ENCODE measurements at regions not wholly inside any gene's neighbourhood (a gene's known extent, or its start where the extent isn't known, plus 50 kb on each side); places are given as distances from the start of the nearest gene placed in this dataset.
A peak's percentile ranks its signal among the peaks of the same experiment; 100 is the strongest.
"Not testable (repeated sequence)": the region's sequence is repeated elsewhere in the genome, so short reads cannot be mapped to it uniquely, and the experiment has no call there.

DNA sequence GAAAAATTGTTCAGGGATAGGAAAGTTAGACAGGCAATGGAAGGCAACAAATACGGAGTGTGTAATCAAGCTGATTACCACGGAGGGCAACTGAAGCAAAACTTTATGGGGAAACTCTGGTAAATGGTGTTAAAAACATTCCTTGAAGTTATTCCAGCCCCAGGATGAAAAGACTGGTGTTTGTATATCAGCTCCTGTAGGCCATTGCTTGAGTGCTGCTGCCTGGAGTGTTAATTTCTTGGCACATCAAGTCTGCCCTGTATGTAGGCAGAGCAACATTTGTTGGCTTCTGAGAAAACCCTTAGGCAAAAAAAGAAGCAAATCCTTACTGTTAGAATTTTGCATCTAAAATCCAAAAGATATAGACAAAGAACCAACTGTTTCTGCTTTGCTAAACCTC is 686.5 kb upstream of the ACO1 start:
- DNase-seq: no peak

DNA sequence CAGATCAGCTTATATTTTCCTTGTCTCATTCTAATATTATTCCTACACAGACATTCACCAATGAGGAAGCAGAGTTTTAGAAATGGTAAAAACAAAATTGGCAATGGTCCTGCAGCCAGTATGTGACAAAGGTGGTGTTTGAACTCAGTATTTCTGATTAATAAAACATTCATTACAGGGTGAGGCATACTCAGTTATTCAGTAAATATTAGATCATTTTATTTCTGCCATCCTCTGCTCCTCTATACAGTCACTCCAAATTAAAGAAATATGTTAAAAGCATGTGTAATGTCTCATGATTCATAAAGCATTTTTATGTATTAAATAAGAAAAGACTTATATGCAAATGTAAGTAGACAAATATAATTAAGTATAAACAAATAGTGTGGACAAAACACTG is 684.6 kb upstream of the ACO1 start:
- DNase-seq: no peak

DNA sequence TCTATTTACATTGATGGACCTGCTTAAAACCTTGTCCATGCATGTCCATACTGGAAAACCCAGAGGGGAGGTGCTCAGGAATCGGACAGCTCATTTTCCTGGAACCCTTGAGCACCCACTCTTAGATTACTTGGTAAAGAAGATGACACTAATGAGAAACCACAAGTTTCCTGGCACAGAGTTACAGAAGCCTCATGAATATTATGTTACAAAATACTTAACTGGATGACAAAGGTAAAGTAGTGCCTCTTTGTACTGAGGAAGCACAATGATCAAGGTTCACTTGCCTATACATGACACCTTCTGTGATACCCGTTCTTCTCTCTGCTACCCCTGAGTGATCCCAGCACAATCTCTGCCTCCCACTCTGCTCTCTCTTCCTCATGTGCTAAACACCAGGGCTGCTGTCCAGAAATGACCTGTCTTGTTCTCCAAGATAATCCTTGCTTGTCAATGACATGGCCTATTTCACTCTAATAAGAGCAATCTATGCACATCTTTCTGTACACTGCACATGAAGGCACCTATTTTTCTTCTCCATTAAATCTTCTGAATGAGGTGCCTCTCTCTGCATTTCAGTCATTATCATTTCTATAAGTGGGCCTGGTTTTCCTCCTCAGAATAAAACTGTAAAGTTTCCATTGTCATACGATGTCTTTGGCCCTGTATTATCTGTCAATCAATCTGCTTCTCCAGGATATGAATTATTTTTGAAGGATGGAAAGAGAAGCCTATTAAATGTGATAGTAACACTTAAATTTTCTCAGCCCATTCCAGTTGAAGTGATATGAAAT is 684.0 kb upstream of the ACO1 start:
- DNase-seq: no peak

DNA sequence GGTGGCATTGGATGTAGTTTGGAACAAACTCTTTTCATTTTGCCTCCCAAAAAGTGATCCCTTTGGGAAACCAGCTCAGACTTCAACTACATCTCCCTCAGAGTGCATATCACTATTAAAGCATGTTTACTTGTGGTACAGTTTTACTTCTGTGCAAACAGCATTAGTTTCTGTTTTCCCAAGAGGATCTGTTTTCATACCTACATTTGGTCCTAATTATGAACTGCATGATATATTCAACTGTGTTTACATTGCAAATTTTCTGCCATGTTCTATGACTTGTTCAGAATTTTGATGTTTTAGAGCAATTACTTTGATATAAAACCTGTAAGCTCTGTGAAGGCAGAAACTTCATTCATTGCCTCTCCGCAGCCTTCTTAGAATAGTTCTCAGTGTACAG is 681.5 kb upstream of the ACO1 start:
- no peak for DNase-seq

DNA sequence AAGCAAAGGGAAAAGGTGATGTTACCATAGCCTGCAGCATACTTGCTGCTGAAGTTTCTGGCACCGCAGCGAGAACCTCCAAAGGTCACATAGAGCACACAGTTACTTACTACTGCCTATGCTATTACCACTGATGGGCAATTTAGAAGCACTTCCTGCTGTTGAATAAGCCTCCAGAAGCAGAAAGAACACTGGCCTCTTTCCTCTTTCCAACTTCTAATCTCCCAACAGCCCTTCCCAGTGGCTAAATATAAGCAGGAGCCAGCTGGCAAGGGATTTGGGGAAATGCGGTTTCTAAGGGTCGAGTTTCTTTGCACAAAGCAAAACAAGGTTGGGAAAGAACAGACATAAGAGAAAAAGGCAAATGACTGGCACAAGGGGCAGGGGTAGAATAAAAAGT is 669.2 kb upstream of the ACO1 start:
- no peak for DNase-seq

DNA sequence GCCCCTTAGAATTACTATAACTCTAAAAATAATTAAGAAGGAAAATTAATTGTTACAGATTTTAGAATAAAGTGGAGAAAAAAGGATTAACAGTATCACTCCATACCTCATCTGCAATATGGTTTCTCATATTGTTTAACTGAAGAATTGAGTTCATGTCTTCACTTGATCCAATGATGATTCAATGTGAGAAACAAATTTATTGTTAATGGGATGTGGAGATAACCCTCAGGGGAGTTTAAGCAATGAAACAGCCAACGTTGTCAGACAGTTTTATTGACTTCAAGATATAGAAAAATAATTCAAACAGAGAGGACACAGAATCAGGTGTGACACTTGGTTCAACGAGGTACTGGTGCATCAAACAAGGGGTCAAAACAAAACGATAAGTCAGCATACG is 665.2 kb upstream of the ACO1 start:
- DNase-seq: no peak

DNA sequence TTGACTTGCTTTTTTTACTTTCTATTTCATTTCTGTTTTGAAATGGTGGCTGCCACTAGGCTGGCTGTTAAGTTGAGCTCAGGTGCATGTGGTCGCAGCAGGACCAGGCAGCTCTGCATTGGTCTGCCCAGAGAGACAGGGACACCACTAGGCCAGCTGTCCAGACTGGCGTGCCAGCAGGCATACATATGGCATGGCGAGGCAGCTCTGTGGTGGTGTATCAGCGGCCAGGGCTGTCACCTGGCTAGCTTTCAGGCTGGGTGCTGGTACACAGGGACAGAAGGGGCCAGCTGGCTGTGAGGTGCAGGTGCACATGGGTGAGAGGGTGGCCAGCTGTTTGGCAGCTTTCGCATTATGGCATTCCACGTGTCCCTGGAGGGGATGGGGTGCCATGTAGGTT is 654.0 kb upstream of the ACO1 start:
- DNase-seq: no peak

DNA sequence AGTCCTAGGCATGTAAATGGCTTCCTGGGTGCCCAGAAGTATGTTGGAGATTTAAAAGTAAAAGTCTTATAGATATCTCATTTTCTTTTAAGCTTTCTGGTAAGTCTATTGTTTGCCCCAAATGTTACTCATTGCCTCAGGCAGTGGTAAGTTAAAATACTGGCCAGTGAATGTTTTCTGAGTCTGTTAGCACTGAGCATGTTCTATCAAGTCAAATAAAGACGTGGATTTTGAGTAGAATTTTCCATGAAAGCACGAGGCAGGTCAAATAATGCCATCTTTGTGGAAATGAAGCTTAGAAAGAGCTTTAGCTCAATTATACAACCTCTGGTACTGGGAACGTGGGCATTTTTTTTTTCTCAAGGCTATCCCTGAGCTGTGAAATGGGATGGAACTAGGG is 651.3 kb upstream of the ACO1 start:
- no peak for DNase-seq

DNA sequence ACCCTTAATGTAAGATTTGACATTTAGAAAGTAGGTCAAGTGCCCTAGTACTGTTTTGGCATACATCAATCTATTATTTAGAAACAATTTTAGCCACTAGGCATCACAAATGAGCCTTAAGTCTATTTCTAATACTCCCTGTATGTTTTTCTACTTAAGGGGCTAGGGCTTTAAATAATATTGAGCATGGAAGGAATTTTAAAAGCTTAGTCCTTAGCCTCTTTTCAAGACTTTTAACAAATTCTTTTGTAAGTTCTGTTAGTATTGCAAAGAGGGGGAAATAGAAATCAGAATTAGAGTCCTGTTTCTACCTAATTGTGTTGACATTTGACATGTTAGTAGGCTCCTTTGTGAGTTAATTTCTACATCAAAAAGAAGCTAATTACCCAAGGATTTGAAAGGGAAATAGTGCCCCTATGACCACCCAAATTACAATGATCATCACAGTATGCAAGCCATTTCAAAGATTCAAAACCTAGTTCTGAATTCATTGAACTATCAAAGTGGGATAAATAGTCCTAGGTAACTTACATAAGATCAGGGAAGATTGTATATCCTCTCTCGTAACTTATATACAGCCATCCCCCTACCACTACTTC is 647.8 kb upstream of the ACO1 start:
- no peak for DNase-seq

DNA sequence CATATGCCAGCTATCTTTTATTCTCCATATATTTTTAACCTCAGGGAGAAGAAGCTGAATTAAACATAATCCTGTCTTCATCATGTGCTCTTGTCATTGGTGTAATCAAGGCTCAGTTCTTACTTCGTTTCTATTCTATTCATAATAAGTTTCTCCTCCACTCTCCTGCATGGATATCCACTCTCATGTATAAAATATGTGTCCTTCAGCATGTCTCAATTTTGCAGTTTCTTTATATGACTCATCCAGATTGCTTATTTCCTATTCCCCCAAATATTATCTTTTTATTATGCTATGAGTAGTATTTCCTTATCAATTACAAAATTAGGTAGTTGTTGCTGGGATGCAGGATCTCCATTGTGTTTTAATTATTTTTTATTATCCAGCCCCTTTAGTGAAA is 643.7 kb upstream of the ACO1 start:
- DNase-seq: no peak

DNA sequence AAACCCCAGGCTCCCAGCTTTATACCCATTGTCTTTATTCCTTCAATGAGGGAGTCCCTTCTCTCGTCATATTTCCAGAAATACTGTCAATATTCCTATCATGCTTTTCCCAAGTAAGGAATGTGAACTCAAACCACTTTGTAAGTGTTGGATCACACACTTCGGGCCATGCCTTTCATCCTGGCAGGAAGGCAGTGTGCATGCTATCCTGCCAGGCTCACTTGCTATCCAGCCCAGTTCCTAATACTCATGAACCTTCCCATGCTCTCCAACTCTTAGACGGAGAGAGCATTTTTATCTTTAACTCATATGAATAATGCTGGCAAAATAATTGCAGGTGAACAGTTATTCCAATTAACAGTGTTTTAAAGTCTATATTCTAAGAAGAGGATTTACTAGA is 639.9 kb upstream of the ACO1 start:
- no peak for DNase-seq

DNA sequence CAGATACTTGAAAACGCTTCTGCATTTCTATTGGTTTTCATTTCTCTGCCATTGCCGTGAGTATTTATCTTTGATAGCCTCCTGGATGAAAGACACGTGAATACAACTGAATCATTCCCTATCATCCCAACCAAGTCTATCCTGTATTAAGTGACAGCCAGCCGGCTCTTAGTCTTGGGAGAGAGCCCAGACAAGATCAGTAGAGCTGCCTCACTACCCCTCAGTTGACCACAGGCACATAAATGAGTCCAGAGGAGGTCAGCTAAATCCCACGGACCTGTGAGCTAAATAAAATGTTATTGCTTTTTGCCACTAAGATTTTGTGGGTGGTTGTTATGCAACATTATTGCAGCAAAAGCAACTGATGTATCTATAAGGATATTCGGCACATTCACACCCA is 639.0 kb upstream of the ACO1 start:
- DNase-seq: no peak

DNA sequence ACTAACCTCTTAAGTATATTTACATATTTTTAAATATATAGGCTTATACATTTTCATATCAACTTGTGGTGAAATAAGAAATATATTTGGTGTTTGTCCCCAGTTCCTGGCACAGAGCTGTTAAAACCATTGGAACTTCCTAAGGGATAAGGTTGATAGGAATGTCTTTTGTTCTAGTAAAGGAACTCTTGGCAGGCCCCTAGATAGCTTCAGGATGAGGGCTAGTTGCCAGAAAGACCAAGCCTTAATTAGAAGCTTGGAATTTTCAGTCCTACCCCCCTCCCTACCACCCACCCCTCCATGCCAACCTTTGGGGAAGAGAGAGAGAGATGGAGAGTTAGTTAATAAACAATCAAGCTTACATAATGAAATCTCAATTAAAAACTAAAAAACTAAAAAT is 638.6 kb upstream of the ACO1 start:
- no peak for DNase-seq

DNA sequence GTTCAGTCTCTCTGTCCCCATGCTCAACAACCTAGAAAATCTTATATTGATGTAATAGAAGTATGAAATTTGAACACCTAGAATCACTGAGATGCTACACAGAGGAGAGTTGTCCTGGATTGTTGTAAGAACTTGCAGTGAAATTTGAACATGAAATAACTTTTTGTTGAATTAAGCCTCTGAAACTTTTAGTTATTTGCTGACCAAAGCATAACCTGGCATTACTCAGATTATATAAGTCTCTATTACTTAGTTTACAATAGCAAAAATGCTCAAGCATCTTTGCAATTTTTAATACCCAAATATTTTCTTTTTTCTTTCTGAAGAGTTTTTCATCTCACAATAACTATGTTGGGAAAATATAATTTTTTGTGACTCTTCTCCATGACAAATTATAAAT is 630.7 kb upstream of the ACO1 start:
- DNase-seq: no peak

DNA sequence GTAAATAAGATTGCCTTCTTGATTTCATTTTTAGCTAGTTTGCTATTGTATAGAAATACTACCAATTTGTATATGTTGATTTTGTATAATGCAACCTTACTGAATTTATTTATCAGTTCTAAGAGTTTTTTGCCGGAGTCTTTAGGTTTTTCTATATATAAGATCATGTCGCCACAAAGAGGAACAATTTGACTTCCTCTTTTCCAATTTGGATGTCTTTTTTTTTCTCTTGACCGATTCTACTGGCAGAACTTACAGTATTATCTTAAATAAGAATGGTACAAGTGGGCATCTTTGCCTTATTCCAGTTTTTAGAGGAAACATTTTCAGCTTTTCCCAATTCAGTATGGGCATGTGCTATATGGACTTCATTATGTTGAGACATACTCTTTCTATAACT is 624.7 kb upstream of the ACO1 start:
- DNase-seq: no peak

DNA sequence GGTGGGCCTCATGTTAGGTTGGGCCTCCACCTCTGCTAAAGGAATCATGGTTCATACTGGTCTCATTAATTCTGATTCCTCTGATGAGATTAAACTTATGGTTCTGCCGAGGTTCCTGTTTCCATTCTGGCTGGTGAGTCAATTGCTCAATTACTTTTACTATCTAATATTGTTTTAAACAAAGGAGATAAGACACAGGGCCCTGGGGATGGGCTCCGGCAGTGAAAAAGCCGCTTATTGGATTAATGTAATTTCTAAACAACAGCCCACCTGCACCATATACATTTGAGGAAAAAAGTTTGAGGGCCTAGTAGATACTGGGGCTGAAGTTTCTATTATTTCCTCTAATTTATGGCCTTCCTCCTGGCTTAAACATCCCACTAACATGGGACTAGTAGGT is 610.4 kb upstream of the ACO1 start:
- not testable (repeated sequence) for DNase-seq

DNA sequence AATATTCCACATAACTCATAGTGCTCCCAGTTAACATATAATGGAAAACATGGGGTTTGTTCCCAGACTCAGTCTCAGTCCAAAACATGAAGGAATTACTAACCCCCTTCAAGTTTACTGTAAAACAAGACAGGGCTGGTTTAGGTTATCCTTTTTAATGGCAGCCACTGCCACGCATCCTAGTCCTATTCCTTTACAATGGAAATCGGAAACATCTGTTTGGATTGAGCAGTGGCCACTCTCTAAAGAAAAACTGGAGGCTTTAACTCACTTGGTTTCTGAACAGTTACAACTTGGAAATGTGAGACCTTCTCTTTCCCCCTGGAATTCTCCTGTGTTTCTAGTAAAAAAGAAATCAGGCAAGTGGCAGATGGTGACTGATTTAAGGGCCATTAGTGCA is 609.9 kb upstream of the ACO1 start:
- no peak for DNase-seq

DNA sequence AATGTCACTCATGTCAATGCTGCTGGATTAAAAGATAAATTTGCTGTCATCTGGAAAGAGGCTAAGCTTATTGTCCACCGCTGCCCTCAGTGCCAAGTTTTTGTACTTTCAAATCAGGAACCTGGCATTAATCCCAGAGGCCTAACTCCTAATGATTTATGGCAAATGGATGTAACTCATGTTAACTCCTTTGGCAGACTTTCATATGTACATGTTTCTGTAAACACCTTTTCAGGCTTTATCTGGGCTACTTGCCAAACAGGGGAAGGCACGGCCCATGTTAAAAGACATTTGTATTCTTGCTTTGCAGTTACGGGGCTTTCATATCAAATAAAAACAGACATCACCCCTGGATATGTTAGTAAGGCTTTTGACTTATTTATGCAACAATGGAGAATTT is 608.0 kb upstream of the ACO1 start:
- DNase-seq: no peak

DNA sequence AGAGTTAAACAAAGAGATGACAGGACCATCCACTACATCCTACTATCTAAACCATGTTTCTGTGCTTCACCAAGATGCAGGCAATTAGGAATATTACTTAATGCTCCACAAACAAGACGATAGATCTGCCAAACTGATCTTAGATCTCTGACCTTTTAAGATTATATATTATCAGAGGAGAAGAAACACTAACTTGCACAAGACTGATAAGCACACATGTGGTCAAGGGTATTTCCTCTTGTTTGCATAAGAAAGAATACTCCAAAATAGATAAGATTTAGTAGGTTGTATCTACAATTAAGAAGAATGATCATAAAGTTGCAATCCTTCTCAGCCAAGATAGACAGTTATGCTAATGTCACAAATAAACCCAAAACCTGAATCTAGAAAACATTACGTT is 601.0 kb upstream of the ACO1 start:
- no peak for DNase-seq

DNA sequence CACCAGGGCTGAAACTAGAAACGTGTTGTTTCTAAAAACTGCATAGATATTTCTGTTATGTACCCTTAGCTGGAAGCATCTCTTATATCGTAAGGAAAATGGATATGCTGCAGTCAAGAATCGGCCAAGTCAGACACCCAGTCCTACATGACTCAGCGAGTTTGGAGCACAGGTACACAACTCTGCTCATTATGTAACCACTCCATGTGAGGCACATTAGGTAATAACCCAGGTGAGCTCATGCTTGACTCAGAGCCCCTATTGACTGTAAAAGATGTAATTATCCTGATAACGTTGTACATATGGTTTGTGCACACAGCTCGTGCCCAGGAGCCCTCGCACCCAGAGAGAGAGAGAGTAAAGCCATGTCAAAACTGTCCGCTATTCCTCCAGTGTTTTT is 593.7 kb upstream of the ACO1 start:
- no peak for DNase-seq

DNA sequence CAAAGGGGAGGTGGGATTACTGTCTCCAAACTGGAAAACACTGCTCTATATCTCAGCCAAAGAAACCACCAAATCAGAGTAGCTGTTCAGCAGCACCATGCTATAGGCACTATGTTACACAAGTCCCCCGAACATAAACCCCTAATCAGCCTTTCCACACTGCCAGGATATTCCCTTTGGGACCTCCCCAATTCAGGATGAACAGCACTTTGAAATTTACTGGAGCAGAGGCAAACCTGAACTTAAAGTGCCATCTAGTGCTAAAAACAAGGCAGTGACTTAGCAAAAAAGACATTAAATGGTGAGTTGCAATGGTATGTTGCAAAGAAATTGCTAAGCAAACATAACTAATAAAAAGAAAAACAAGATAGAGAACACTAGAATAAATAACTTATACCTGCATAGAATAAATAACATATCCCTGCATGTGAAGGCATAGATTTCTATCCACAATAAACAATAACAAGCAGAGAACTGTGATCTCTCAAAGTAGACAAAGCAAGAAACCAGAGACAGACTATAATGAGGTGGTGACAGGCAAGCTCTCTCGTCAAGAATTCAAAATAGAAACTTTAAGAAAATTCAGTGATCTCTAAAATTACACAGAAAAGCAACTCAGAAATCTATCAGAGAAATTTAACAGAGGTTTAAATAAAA is 584.4 kb upstream of the ACO1 start:
- peak in 1 of 2 donors; percentile 4 for DNase-seq

DNA sequence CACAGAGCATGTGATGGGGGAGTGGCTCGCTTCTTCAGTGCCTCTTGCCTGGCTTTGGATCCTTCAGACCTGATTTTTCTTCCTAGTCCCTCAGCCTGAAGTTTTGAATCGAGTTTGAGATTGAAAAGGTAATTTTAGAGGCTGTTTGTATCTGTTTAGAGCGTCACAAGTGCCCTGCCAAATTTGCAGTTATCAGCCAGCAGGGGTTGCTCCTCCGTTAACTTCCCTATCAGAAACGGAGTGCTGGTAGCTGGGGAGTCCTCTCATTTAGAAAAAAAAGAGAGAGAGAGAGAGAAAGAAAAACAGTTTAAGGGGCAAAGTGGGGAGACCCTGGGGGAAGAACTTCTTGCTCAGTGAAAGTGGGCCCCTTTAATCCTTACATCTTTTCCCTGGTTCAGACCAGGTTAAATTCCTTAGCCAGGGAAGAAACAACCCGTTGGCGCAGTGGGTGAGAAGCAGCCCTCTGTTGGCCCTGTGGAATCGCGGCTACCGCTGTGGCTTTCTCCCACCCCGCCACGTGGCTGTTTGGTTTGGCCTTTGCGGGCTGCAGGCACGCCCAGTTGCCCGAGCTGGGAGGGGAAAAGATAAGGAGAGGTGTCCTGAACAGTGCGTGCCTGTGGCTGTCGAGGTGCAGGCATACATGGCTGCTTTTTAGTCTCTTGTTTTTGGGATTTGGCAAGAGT is 576.7 kb upstream of the ACO1 start:
- no peak for DNase-seq

DNA sequence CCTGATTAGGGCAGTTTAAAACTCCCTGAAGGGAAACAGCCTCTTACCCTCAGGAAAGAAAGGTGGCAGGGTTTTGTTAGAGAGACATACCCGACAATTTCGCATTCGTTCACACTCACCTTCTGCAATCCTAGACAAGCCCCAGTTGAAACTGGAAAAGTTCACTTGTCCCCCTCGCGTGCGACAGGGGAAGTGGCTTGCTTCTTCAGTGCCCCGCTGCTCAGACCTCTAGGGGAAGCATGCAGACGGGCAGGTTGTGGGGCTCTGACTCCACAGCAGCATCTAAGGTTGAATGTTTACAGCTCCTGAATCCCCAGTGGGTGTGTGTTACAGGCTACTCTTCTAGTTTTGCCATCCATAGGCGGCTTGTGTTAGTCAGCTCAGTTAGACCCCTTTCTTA is 575.7 kb upstream of the ACO1 start:
- no peak for DNase-seq

DNA sequence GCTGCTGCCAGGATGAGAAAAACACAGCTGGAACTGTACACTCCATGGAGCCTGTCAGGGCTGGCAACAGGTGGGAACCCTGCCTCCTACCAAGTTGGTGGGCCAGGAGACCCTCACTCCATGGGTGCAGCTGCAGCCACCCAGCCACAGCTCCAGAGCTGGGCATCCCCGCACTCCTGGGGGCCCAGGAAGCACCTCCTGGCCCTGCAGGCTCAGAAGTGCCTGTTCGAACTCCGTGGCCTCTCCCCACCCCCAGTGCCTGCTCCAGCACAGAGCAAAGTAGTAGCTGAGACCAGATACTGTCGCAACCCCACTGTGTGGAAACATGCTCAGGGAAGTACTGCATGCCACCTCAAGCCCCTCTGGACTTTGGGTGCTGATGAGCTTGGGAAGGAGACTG is 564.0 kb upstream of the ACO1 start:
- DNase-seq: no peak

Measured in bone marrow (tissue), 2 donors.